GM21423 (cell line): ENCODE measurements at regions not wholly inside any gene's neighbourhood (a gene's known extent, or its start where the extent isn't known, plus 50 kb on each side); places are given as distances from the start of the nearest gene placed in this dataset.

ENCODE experiments used
- ATAC-seq: cut with Tn5 transposase; IDR thresholded peaks from one replicate; pipeline ENCODE4 v1.9.1; 2021; ENCODE audit warnings: mild to moderate bottlenecking, moderate library complexity; ENCODE audit not compliant: unreplicated experiment

- ATAC-seq: no peak
Measured at GRCh38 chr2:81249152-81249551, 944.6 kb upstream of the LRRTM1 start.

DNA sequence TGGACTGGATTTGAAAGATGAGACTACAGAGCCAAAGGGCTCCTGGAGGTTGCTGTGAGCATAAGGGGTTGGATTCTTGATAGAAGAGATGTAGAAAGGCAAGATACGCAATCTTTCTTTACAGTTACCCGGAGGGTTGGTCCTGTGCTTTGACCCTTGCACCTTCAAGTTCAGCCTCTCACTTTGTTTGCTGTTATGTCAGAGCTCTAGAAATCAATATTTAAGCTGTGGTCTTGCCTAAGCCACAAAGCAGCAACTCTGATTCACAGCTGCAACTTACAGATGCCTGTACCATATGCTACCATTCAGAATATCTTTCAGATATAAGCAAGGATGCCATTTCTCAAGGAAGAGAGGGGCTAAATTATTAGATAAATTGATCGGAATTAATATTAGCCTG, 943.1 kb upstream of the LRRTM1 start:
- no peak for ATAC-seq

- ATAC-seq: no peak
Measured at GRCh38 chr2:81242501-81242900, 937.9 kb upstream of the LRRTM1 start.

GRCh38 chr2:81238462-81238861, 933.9 kb upstream of the LRRTM1 start:
- no peak for ATAC-seq

DNA sequence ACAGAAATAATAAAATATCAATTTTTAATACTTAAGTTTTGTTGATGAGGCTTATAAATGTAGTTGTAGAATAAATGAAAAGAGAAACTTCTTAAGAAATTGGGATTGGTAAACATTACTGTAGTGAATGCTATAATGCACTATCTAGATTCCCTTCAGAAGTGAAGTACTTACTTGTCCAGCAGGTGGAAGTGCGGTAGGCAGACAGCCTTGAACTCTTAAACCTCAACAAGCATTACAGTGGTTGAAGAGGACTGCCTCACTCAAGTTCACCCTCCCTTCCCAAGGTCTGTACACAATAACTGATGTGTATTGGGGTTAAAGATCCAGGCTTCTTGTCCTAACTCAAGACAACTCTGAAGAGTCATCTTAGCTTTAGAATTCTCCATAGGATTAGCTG, 931.0 kb upstream of the LRRTM1 start:
- no peak for ATAC-seq

- no peak for ATAC-seq
Measured at GRCh38 chr2:81234711-81235110, 930.2 kb upstream of the LRRTM1 start.

DNA sequence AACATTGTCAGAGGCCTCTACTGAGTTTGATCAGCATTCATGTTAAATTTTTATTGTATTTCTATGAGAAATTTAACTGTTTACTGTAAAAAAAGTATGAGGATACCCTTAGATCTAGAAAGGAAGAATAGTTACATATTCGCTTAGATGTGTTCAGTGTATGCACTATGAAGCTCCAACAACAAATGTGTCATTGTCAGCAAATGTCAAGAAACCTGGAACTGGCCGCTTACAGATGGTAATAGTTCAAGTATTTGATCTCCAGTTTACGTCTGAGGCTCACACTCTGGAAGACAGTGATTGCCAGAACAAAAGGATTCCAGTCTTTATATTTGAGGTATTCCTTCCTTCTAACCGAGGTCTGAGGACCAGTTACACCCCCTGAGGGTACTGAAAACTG, 921.2 kb upstream of the LRRTM1 start:
- no peak for ATAC-seq

GRCh38 chr2:81213598-81213997, 909.0 kb upstream of the LRRTM1 start:
- ATAC-seq: no peak

DNA sequence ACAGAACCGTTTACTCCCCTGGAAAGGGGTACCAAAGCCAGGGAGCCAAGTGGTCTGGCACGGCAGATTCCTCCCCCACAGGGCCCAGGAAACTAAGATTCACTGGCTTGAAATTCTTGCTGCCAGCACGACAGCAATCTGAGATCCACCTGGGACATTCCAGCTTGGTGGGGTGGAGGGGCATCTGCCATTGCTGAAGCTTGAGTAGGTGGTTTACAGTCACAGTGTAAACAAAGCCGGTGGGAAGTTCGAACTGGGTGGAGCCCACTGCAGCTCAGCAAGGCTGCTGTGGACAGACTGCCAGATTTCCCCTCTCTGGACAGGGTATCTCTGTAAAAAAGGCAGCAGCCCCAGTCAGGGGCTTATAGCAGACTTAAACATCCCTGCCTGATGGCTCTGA, 901.7 kb upstream of the LRRTM1 start:
- ATAC-seq: no peak

DNA sequence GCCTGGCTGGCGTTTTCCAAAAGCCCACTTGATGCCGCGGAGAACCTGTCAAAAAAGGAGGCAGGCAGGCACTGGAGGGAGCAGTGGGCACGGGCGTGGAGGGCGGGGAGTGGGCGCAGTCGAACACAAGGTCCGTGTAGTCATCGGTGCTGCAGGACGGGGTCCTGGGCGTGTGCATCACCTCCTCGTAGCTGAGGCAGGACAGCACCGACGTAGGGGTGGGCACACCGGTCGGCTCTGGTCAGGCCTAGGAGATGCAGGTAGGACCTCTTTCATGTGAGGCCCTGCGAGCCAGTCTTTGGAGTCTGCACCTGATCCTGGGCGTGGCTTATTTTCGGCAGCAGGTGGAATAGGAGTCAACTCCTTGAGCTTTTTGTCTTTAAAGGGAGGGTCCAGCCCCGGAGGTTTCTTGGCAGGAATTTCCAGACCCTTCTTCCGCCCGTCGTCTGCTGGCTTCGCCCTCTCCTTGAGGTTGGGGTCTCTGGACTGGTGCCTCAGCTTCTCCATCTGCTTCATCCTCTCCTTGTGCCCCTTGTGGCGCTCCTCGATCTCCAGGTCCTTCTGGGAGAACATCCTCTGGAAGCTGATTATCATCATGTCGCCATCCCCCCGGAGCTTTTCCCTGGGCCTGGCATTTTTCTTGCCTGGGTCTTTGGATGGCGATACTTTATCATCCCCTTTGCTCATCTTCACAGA, 892.5 kb upstream of the LRRTM1 start:
- no peak for ATAC-seq

GRCh38 chr2:81196383-81196851, 891.9 kb upstream of the LRRTM1 start:
- ATAC-seq: no peak

DNA sequence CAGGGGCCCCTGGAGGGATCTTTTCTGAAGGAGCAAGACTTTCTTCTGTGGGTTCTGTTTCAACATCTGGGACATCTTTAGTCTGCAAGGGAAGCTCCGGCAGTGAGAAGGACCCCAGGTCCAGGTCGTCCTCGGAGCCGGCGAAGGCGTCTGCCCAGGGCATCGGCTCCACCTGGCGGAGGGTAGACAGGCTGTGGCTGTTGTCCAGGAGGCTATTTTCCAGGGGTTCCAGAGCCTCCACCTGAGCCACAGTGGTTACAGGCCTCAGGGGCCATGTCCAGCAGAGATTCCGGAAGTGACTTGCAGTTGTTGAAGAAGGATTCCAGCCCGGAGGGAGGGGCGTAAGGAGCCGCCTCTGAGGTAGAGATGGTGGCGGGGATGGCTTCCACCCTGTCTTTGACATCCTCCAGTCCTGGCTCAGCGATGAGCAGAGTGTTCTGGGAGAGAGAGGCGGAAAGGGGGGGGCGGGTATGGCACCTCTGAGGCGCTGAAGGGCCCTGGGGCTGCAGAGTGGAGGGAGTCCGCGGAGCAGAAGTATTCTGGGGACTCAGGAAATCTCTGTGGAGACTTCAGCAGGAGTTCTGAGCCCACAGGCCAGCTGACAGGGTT, 891.3 kb upstream of the LRRTM1 start:
- no peak for ATAC-seq

- ATAC-seq: no peak
Measured at GRCh38 chr2:81195017-81195773, 890.6 kb upstream of the LRRTM1 start.

DNA sequence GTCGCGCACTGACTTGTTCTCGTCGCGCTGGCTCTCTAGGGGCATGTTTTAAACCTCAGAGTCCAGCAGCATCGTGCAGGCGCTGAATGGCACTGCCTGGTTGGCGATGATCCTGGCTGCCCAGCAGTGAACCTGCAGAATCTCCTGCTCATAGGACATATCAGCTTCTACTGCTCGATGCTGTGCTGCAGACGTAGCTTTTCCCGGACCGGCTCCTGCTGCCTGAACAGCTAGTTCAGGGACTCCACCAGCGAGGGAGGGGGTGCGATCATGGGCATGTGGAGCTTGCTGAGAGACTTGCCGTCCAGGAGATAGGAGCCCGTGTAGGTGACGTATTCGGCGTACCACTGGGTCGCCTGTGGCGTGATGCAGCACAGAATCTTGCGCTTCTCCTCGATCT, 890.0 kb upstream of the LRRTM1 start:
- ATAC-seq: no peak

DNA sequence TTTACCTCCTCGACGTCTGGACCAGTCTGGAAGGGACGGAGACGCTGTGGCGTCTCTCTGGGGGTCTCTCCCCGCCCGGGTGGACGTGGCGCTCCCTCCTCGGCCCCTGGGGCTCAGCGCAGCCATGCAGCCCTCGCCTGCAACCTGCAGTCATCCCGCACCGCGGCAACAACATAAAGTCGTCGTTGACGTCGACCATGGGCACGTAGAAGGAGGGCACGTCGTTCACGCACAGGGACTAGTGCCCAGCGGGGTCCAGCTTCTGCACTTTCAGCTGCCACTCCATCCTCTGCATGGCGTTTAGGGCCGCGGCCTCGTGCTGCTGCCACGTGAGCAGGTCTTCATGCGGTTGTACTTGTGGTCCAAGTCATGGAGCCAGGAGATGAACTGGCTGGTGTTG, 889.6 kb upstream of the LRRTM1 start:
- ATAC-seq: no peak

GRCh38 chr2:81181845-81182244, 877.3 kb upstream of the LRRTM1 start:
- no peak for ATAC-seq

DNA sequence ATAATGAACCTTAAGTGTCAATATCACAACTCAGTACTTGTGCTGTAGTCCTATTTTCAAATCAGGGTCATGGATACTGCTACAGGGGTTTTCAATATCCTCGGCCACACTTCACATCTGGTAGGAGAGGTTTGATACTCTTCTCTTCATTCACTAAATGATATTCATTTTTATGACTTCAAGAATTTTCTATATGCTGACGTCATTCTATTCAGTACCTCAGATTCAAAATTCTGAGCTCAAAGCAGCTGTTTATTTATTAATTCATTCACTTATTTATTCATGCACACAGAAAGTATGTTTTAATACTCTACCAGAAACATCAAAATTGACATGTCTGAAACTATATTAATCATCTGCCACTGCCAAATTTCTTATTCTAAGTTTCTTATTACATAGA, 866.9 kb upstream of the LRRTM1 start:
- ATAC-seq: no peak

GRCh38 chr2:81163583-81163982, 859.0 kb upstream of the LRRTM1 start:
- ATAC-seq: no peak

DNA sequence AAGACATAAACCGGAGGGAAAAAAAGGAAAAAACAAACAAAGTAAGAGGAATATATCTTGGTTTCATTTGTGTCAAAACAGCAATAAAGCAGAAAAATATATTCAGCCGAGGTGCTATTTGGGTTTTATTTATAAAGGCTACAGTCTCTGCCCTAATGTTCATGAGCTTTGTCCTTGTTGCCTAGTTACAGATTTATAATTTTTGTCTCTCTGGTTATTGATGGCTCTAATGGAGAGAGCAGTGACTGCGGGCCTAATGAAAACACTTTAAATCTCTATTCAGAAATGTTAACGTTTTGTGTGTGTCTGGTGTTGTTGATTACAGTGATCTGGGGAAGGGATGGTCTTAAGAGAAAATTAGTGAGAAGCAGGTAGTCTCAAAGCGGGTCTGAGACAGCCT, 854.0 kb upstream of the LRRTM1 start:
- no peak for ATAC-seq

DNA sequence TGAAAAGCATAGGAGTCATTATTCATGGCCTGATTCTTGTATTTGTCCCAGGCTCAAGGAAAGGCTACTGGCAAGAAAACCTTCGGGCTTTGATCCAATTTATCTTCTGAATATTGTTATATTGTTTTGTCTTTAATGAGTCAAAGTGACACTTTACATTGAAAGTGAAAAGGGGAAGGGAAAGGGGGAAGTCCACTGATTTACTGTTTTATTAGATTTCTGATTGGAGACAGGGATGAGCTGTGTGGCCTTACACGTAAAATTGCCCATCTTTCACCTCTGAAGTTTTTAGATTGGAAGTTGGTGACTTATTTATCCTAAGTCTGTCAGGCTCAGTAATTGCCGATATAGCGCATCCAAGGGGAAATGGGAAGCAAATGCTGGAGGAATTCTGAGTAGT, 843.8 kb upstream of the LRRTM1 start:
- ATAC-seq: no peak

DNA sequence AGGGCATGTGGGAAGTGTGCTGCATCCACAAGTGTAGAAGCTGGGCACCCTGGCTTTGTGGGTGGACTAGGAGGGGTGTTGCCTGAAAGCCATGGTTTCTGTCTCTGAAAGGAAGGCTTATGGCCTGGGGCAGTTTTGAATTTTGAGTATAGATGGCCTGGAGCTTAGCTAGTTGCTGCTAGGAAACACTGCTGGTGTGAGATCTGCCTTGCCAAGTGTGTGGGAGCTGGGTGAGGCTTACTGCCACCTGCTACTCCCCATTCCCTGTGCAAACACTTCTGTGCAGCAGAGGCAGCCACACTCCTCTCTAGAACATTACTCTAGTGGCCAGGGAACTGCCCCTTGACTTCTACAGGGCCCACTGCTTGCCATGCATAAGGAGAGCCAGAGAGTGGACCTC, 831.7 kb upstream of the LRRTM1 start:
- no peak for ATAC-seq

DNA sequence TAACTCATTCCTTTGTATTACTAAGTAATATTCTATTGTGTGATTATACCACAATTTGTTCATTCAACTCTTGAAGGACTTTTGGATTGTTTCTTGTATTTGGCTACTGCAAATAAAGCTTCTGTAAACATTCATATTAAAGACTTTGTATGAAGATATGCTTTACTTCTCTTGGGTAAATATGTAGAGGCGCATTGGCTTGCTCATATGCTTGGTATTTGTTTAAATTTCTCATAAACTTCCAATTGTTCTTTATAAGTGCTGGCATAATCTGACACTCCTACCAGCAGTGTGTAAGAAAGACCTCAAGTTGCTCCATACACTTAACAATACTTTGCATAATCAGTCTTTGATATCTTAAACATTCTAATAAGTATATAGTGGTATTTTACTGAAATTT, 792.8 kb upstream of the LRRTM1 start:
- ATAC-seq: no peak
